K562 (cell line): ENCODE measurements at regions not wholly inside any gene's neighbourhood (a gene's known extent, or its start where the extent isn't known, plus 50 kb on each side); places are given as distances from the start of the nearest gene placed in this dataset.

Experiments
- ATAC-seq: fragments of 200-7000 bp; cut with Tn5 transposase; 3 replicates; pipeline ENCODE4 v1.9.1; 2020; ENCODE audit warnings: moderate library complexity
- BruUV-seq: library from RNA; stranded (reverse); fragments of 400-500 nt; replicated peaks from 2 replicates; lab custom pipeline; 2021; lab: Mats Ljungman, UMichigan
- CTCF ChIA-PET: fragments of 300-600 bp; formaldehyde crosslinking; extraction: SDS; loops from one replicate; lab custom pipeline; 2021; ENCODE audit warnings: low intra/inter-chr PET ratio; lab: Yijun Ruan, JAX
- POLR2A ChIA-PET: fragments of 300-600, 350-650 bp; sonication (Branson Sonifier 250); formaldehyde crosslinking; extraction: SDS; loops from one replicate; lab custom pipeline; 2021; ENCODE audit warnings: antibody characterized with exemption, inconsistent platforms; lab: Yijun Ruan, JAX
- DNase-seq, 4 experiments: peaks; one replicate each; pipeline versions ENCODE4 v3.0.0 to v3.0.0-alpha.2; 2011 to 2018; ENCODE audit warnings: low spot score in 3 of 4, mixed read lengths in 3 of 4; ENCODE audit errors: extremely low read depth in 1 of 4
- FAIRE-seq: peaks from 2 replicates; lab custom pipeline; 2011; peaks lifted over from hg19 to GRCh38; lab: Jason Lieb, UNC
- H2AFZ ChIP-seq: 2 replicates; pipeline ENCODE4 v1.6.0; 2011; ENCODE audit warnings: low read depth, low read length, control low read depth, inconsistent platforms
- H3K27ac ChIP-seq: fragments of 200-600 bp; 3 replicates; pipeline ENCODE4 v1.8.0; 2011; ENCODE audit warnings: low read depth, mild to moderate bottlenecking, control low read depth, inconsistent platforms, low read length, moderate library complexity, mixed read lengths; ENCODE audit errors: extremely low read depth
- H3K27me3 ChIP-seq, 2 experiments: fragments of 300-600 bp in 1 of 2; 2 replicates in 1 of 2; 3 replicates in 1 of 2; pipeline versions ENCODE4 v1.6.0 to v1.8.0; 2011; ENCODE audit warnings: inconsistent platforms in 2 of 2, low read length in 2 of 2, mild to moderate bottlenecking in 1 of 2, mixed read lengths in 1 of 2, moderate library complexity in 1 of 2; ENCODE audit not compliant: control insufficient read depth in 2 of 2, insufficient read depth in 2 of 2
- H3K36me3 ChIP-seq: fragments of 300-600 bp; 3 replicates; pipeline ENCODE4 v1.8.0; 2011; ENCODE audit warnings: mild to moderate bottlenecking, low read length, inconsistent platforms; ENCODE audit not compliant: control insufficient read depth, insufficient read depth
- H3K4me1 ChIP-seq, 2 experiments: fragments of 200-600 bp in 1 of 2; replicated peaks in 1 of 2; 2 replicates in 1 of 2; 3 replicates in 1 of 2; pipeline versions ENCODE4 v1.5.1 to v1.8.0; 2011; ENCODE audit warnings: inconsistent platforms in 2 of 2, low read length in 2 of 2, mild to moderate bottlenecking in 1 of 2, mixed read lengths in 1 of 2, moderate library complexity in 1 of 2; ENCODE audit not compliant: control insufficient read depth in 2 of 2, insufficient read depth in 2 of 2
- H3K4me2 ChIP-seq: 2 replicates; pipeline ENCODE4 v1.6.1; 2011; ENCODE audit warnings: low read length, control low read depth, inconsistent platforms, mixed read lengths; ENCODE audit not compliant: insufficient read depth
- H3K4me3 ChIP-seq: fragments of 200-600 bp; sonication (generic), shearing (Covaris generic); 2 replicates; pipeline ENCODE4 v1.5.1; 2016; ENCODE audit warnings: control low read depth, inconsistent platforms
- H3K79me2 ChIP-seq: fragments of 200-600 bp; 3 replicates; pipeline ENCODE4 v1.8.0; 2011; ENCODE audit warnings: low read length, inconsistent platforms; ENCODE audit not compliant: control insufficient read depth, insufficient read depth
- H3K9ac ChIP-seq, 2 experiments: 2 replicates each; pipeline versions ENCODE4 v1.6.0 to v1.6.1; 2011; ENCODE audit warnings: low read depth in 2 of 2, low read length in 2 of 2, control low read depth in 1 of 2, inconsistent platforms in 1 of 2, mild to moderate bottlenecking in 1 of 2, mixed read lengths in 1 of 2; ENCODE audit not compliant: insufficient read depth in 1 of 2
- H3K9me1 ChIP-seq: one replicate; pipeline ENCODE4 v1.6.0; 2011; ENCODE audit warnings: inconsistent platforms, mild to moderate bottlenecking, low read length, moderate library complexity; ENCODE audit not compliant: control insufficient read depth, insufficient read depth
- H3K9me3 ChIP-seq: replicated peaks from 2 replicates; pipeline ENCODE4 v1.5.1; 2011; ENCODE audit warnings: low read depth, low read length, inconsistent platforms; ENCODE audit not compliant: control insufficient read depth, insufficient read depth
- H4K20me1 ChIP-seq: replicated peaks from 2 replicates; pipeline ENCODE4 v1.6.1; 2011; ENCODE audit warnings: low read length, inconsistent platforms, mixed read lengths; ENCODE audit not compliant: control insufficient read depth, insufficient read depth
- DNMT1 ChIP-seq: fragments of 450-650 bp; IDR thresholded peaks from 2 replicates; pipeline ENCODE4 v1.6.1; 2016; ENCODE audit warnings: antibody characterized with exemption, mild to moderate bottlenecking
- JUN ChIP-seq, 2 experiments: sonication (generic) in 1 of 2; formaldehyde crosslinking in 1 of 2; IDR thresholded peaks; 2 replicates each; pipeline versions ENCODE4 v1.6.1 to v1.8.0; 2012 to 2022; ENCODE audit warnings: borderline replicate concordance in 2 of 2, mild to moderate bottlenecking in 2 of 2, improper control_type of control experiment in 1 of 2, low read depth in 1 of 2, low read length in 1 of 2, missing genetic modification reagents in 1 of 2
- JUNB ChIP-seq: fragments of 450-650 bp; formaldehyde crosslinking; conservative IDR thresholded peaks from 2 replicates; pipeline ENCODE4 v1.4.0; 2020; ENCODE audit warnings: mild to moderate bottlenecking
- MCM7 ChIP-seq, 2 experiments: fragments of 450-650 bp; IDR thresholded peaks; 2 replicates each; pipeline ENCODE4 v1.6.1; 2016 to 2018
- NFE2L1 ChIP-seq: fragments of 450-650 bp; IDR thresholded peaks from 2 replicates; pipeline ENCODE4 v1.6.1; 2016; ENCODE audit warnings: missing genetic modification characterization, low read depth, mild to moderate bottlenecking, missing compliant biosample characterization, moderate library complexity, borderline replicate concordance
- PCBP2 ChIP-seq: fragments of 200-400 bp; formaldehyde crosslinking; IDR thresholded peaks from 2 replicates; pipeline ENCODE4 v1.6.1; 2018; ENCODE audit warnings: low read length, low read depth, mild to moderate bottlenecking, moderate library complexity; ENCODE audit not compliant: poor library complexity, severe bottlenecking
- RBM34 ChIP-seq: fragments of 200-400 bp; formaldehyde crosslinking; IDR thresholded peaks from 2 replicates; pipeline ENCODE4 v1.6.1; 2018; ENCODE audit warnings: low read length, borderline replicate concordance; ENCODE audit not compliant: insufficient read depth
- ZFP30 ChIP-seq: fragments of 250-450 bp; sonication (Bioruptor Pico); IDR thresholded peaks from 2 replicates; pipeline ENCODE4 v1.8.0; 2022; ENCODE audit warnings: moderate library complexity, mild to moderate bottlenecking, inconsistent platforms, borderline replicate concordance
- ZNF133 ChIP-seq: fragments of 250-450 bp; sonication (Bioruptor Pico); IDR thresholded peaks from 2 replicates; pipeline ENCODE4 v1.4.0; 2020; ENCODE audit warnings: mild to moderate bottlenecking
- WGBS: fragments of 100-300 bp; shearing (Covaris generic); methylation state at CpG from one replicate; pipeline ENCODE4 v1.1.6; 2016; ENCODE audit warnings: low coverage, mixed read lengths; ENCODE audit not compliant: insufficient coverage; ENCODE audit errors: missing lambda C conversion rate; 5-methylcytosine and 5-hydroxymethylcytosine counted together
- in situ Hi-C: fragments of 300-500 bp; cut with MboI; formaldehyde crosslinking; loops from 4 replicates; pipeline ENCODE4 v1.15.0; 2018; ENCODE audit warnings: inconsistent platforms, mixed read lengths
- intact Hi-C: fragments of 100-400 bp; cut with micrococcal nuclease; formaldehyde crosslinking; loops from 2 replicates; pipeline ENCODE4 v1.14.2; 2022
- TF ChIP-seq, protein P1 (sequence below): sonication (generic); formaldehyde crosslinking; IDR thresholded peaks from 2 replicates; pipeline ENCODE4 v1.8.1; 2022; ENCODE audit warnings: missing genetic modification reagents

DNA sequence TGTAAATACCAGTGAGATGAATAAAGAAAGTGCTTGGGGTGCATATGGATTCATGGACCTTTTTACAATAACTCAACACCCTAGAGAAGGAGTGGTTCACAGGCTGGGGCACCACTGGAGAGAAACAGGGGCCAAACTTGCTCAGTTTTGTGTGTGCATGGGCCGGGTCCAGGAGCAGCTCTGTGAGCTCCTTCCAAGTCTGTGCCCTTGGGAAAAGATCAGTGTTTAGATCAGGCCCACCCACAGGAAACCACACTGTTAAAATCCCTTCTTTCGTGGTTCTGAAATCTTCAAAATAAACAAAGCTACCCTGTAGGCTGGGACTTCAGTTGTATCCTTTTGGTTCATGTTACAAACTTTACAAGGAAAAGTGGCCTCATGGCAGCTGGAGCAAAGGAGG lies 156.1 kb upstream of the TMEM260 start (continued):
- TF ChIP-seq NFE2L1 (tag): no peak

DNA sequence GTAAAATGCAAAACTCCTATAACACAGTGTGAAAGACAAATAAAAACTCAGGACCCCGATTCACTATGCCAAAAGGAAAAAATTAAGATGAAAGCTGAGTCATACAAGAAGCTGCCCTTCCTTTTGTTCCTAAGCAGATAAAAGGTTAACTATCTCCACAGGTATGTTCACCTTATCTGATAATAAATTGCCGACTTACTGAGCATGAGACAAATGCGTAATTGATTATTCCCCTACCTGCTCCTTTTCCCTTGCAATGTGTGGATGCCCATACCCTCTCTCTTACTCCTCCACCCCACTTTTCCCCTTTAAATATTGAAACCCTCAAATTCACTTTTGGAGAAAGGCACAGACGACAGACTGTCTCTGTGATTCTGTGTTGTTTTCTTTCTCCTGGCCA lies 148.6 kb upstream of the TMEM260 start:
- no peaks in the 10 kb centered on the region; a peak in 1 of 5 replicates for H3K27me3 ChIP-seq
- H3K4me2 ChIP-seq: no peak overlapping the region
- DNase-seq (no peak), FAIRE-seq (no peak), ATAC-seq (no peak)
- H3K36me3 ChIP-seq: no peaks in the 10 kb centered on the region
- H3K9me3 ChIP-seq: no peaks in the 10 kb centered on the region
- CTCF ChIA-PET: no interaction called here
- intact Hi-C loops: no loop called here
- no TSS peak for BruUV-seq
- in situ Hi-C loops: no loop called here
- no peaks in the 10 kb centered on the region for H3K4me1 ChIP-seq
- no peaks in the 10 kb centered on the region for H4K20me1 ChIP-seq
- WGBS: 0% methylated on average over 4 of the region's 4 CpGs
- H3K27ac ChIP-seq: no peak overlapping the region
- no peak overlapping the region for H2AFZ ChIP-seq
- H3K9me1 ChIP-seq: no peaks in the 10 kb centered on the region
- no peaks in the 10 kb centered on the region for H3K79me2 ChIP-seq
- TF ChIP-seq ZFP30 (no peak), MCM7 (IDR thresholded peaks at IDR 0.05) (no peak), JUN (IDR thresholded peaks at IDR 0.05; ENCODE audit: borderline replicate concordance, low read depth, low read length) (no peak), JUN (CRISPR knock-in tag; IDR thresholded peaks at IDR 0.05; ENCODE audit: borderline replicate concordance) (no peak), RBM34 (no peak), PCBP2 (no peak), JUNB (no peak), ZNF133 (CRISPR knock-in tag) (no peak), DNMT1 (no peak)
- TF ChIP-seq, protein P1, sequence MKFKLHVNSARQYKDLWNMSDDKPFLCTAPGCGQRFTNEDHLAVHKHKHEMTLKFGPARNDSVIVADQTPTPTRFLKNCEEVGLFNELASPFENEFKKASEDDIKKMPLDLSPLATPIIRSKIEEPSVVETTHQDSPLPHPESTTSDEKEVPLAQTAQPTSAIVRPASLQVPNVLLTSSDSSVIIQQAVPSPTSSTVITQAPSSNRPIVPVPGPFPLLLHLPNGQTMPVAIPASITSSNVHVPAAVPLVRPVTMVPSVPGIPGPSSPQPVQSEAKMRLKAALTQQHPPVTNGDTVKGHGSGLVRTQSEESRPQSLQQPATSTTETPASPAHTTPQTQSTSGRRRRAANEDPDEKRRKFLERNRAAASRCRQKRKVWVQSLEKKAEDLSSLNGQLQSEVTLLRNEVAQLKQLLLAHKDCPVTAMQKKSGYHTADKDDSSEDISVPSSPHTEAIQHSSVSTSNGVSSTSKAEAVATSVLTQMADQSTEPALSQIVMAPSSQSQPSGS: no peak
- TF ChIP-seq, all 486 proteins: peak for 0
- POLR2A ChIA-PET: no interaction called here
- H3K9ac ChIP-seq: no peak overlapping the region
- H3K4me3 ChIP-seq: no peak overlapping the region
